HepG2 (cell line): ENCODE measurements at regions not wholly inside any gene's neighbourhood (a gene's known extent, or its start where the extent isn't known, plus 50 kb on each side); places are given as distances from the start of the nearest gene placed in this dataset.

Experiments
- LCORL ChIP-seq, 2 experiments: fragments of 450-650 bp in 1 of 2; sonication (generic) in 1 of 2; formaldehyde crosslinking in 1 of 2; IDR thresholded peaks; 2 replicates each; pipeline versions ENCODE4 v1.5.0 to v1.6.1; 2017 to 2020; ENCODE audit warnings: antibody characterized with exemption in 1 of 2, missing genetic modification reagents in 1 of 2
- ZBTB39 ChIP-seq: sonication (generic); formaldehyde crosslinking; IDR thresholded peaks from 2 replicates; pipeline ENCODE4 v1.5.0; 2020; ENCODE audit warnings: missing genetic modification reagents
- ZNF280B ChIP-seq: sonication (generic); formaldehyde crosslinking; IDR thresholded peaks from 2 replicates; pipeline ENCODE4 v1.5.0; 2020; ENCODE audit warnings: missing genetic modification reagents, mild to moderate bottlenecking, borderline replicate concordance
- ZNF788 ChIP-seq: sonication (generic); formaldehyde crosslinking; IDR thresholded peaks from 2 replicates; pipeline ENCODE4 v1.5.0; 2020; ENCODE audit warnings: mild to moderate bottlenecking, missing genetic modification reagents, borderline replicate concordance
- TF ChIP-seq, protein P1 (sequence below): sonication (generic); formaldehyde crosslinking; IDR thresholded peaks from 2 replicates; pipeline ENCODE4 v1.5.1; 2020; ENCODE audit warnings: mild to moderate bottlenecking, missing genetic modification reagents, borderline replicate concordance
- TF ChIP-seq, protein P2 (sequence below): IDR thresholded peaks from 2 replicates; pipeline ENCODE4 v1.6.1; 2016; ENCODE audit warnings: mild to moderate bottlenecking, missing biosample characterization, missing genetic modification reagents
- TF ChIP-seq, protein P3 (sequence below): sonication (generic); formaldehyde crosslinking; IDR thresholded peaks from 2 replicates; pipeline ENCODE4 v1.4.0; 2020; ENCODE audit warnings: mild to moderate bottlenecking, missing genetic modification reagents, borderline replicate concordance

GRCh38 chr17:22669721-22670120 is 977.4 kb downstream of the KCNJ18 start (continued):
- TF ChIP-seq, protein P1, sequence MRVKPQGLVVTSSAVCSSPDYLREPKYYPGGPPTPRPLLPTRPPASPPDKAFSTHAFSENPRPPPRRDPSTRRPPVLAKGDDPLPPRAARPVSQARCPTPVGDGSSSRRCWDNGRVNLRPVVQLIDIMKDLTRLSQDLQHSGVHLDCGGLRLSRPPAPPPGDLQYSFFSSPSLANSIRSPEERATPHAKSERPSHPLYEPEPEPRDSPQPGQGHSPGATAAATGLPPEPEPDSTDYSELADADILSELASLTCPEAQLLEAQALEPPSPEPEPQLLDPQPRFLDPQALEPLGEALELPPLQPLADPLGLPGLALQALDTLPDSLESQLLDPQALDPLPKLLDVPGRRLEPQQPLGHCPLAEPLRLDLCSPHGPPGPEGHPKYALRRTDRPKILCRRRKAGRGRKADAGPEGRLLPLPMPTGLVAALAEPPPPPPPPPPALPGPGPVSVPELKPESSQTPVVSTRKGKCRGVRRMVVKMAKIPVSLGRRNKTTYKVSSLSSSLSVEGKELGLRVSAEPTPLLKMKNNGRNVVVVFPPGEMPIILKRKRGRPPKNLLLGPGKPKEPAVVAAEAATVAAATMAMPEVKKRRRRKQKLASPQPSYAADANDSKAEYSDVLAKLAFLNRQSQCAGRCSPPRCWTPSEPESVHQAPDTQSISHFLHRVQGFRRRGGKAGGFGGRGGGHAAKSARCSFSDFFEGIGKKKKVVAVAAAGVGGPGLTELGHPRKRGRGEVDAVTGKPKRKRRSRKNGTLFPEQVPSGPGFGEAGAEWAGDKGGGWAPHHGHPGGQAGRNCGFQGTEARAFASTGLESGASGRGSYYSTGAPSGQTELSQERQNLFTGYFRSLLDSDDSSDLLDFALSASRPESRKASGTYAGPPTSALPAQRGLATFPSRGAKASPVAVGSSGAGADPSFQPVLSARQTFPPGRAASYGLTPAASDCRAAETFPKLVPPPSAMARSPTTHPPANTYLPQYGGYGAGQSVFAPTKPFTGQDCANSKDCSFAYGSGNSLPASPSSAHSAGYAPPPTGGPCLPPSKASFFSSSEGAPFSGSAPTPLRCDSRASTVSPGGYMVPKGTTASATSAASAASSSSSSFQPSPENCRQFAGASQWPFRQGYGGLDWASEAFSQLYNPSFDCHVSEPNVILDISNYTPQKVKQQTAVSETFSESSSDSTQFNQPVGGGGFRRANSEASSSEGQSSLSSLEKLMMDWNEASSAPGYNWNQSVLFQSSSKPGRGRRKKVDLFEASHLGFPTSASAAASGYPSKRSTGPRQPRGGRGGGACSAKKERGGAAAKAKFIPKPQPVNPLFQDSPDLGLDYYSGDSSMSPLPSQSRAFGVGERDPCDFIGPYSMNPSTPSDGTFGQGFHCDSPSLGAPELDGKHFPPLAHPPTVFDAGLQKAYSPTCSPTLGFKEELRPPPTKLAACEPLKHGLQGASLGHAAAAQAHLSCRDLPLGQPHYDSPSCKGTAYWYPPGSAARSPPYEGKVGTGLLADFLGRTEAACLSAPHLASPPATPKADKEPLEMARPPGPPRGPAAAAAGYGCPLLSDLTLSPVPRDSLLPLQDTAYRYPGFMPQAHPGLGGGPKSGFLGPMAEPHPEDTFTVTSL (CRISPR knock-in tag) = no peak
- TF ChIP-seq LCORL (IDR thresholded peaks at IDR 0.05) (no peak), LCORL (CRISPR knock-in tag; IDR thresholded peaks at IDR 0.05) (no peak), ZNF788 (CRISPR knock-in tag) (no peak), ZBTB39 (no peak), ZNF280B (no peak)
- TF ChIP-seq, protein P2, sequence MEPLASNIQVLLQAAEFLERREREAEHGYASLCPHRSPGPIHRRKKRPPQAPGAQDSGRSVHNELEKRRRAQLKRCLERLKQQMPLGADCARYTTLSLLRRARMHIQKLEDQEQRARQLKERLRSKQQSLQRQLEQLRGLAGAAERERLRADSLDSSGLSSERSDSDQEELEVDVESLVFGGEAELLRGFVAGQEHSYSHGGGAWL = no peak
- TF ChIP-seq, protein P3, sequence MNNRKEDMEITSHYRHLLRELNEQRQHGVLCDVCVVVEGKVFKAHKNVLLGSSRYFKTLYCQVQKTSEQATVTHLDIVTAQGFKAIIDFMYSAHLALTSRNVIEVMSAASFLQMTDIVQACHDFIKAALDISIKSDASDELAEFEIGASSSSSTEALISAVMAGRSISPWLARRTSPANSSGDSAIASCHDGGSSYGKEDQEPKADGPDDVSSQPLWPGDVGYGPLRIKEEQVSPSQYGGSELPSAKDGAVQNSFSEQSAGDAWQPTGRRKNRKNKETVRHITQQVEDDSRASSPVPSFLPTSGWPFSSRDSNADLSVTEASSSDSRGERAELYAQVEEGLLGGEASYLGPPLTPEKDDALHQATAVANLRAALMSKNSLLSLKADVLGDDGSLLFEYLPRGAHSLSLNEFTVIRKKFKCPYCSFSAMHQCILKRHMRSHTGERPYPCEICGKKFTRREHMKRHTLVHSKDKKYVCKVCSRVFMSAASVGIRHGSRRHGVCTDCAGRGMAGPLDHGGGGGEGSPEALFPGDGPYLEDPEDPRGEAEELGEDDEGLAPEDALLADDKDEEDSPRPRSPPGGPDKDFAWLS = no peak
